Cardiac muscle cell (in vitro differentiated cells and primary cell): ENCODE measurements at regions not wholly inside any gene's neighbourhood (a gene's known extent, or its start where the extent isn't known, plus 50 kb on each side); places are given as distances from the start of the nearest gene placed in this dataset.
"Not testable (repeated sequence)": the region's sequence is repeated elsewhere in the genome, so short reads cannot be mapped to it uniquely, and the experiment has no call there.

Experiments
- DNase-seq, 2 donors: peaks; one replicate each; pipeline versions ENCODE4 v3.0.0 to v3.0.0-alpha.2; 2010 to 2017; ENCODE audit warnings: low read depth in 1 of 2, low spot score in 1 of 2
- H3K27ac ChIP-seq: fragments of 200-600 bp; sonication (generic); 2 replicates; pipeline ENCODE4 v1.5.1; 2016
- H3K27me3 ChIP-seq: fragments of 200-600 bp; sonication (generic); 2 replicates; pipeline ENCODE4 v1.6.0; 2016; ENCODE audit warnings: control low read depth
- H3K36me3 ChIP-seq: fragments of 200-600 bp; sonication (generic); 2 replicates; pipeline ENCODE4 v1.5.1; 2016; ENCODE audit warnings: control low read depth
- H3K4me1 ChIP-seq: fragments of 200-600 bp; sonication (generic); 2 replicates; pipeline ENCODE4 v1.8.1; 2017; ENCODE audit warnings: low read depth, mild to moderate bottlenecking, mixed run types
- H3K4me3 ChIP-seq: fragments of 200-600 bp; sonication (generic); 2 replicates; pipeline ENCODE4 v1.5.1; 2016; ENCODE audit warnings: mild to moderate bottlenecking
- H3K9me3 ChIP-seq: fragments of 200-600 bp; sonication (generic); 2 replicates; pipeline ENCODE4 v1.5.1; 2017; ENCODE audit warnings: low read depth, mild to moderate bottlenecking, control low read depth
- TF ChIP-seq, protein P1 (sequence below): IDR thresholded peaks from 2 replicates; pipeline ENCODE4 v1.5.1; 2012; ENCODE audit warnings: low read depth, mild to moderate bottlenecking, low read length

DNA sequence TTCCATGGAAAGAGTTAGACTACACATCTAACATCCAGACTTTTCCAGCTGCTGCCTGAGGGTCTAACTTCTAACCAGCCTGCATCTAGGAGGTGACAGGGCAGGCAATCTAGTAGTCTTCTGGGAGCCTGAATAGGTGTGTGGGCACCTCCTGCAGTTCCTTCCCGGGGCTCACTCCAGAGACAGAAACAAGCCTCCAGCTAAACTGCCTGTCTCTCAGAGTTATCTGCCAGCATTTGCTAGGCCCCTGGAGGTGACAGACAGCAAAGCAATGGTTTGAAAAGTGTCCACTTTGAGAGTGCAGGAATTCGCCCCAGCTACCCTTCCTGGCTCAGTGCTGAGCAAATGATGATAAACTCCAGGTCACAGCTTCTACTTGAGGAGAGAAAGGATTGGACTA is 240.5 kb upstream of the PRSS16 start:
- no peaks in the 10 kb centered on the region for H3K27me3 ChIP-seq
- H3K27ac ChIP-seq: peak overlapping the region; percentile 11
- H3K36me3 ChIP-seq: no peaks in the 10 kb centered on the region
- no peak overlapping the region for H3K4me3 ChIP-seq
- TF ChIP-seq, protein P1, sequence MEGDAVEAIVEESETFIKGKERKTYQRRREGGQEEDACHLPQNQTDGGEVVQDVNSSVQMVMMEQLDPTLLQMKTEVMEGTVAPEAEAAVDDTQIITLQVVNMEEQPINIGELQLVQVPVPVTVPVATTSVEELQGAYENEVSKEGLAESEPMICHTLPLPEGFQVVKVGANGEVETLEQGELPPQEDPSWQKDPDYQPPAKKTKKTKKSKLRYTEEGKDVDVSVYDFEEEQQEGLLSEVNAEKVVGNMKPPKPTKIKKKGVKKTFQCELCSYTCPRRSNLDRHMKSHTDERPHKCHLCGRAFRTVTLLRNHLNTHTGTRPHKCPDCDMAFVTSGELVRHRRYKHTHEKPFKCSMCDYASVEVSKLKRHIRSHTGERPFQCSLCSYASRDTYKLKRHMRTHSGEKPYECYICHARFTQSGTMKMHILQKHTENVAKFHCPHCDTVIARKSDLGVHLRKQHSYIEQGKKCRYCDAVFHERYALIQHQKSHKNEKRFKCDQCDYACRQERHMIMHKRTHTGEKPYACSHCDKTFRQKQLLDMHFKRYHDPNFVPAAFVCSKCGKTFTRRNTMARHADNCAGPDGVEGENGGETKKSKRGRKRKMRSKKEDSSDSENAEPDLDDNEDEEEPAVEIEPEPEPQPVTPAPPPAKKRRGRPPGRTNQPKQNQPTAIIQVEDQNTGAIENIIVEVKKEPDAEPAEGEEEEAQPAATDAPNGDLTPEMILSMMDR: no peak
- no peaks in the 10 kb centered on the region for H3K4me1 ChIP-seq
- DNase-seq: peak in 1 of 2 donors; percentile 34
- no peaks in the 10 kb centered on the region for H3K9me3 ChIP-seq

DNA sequence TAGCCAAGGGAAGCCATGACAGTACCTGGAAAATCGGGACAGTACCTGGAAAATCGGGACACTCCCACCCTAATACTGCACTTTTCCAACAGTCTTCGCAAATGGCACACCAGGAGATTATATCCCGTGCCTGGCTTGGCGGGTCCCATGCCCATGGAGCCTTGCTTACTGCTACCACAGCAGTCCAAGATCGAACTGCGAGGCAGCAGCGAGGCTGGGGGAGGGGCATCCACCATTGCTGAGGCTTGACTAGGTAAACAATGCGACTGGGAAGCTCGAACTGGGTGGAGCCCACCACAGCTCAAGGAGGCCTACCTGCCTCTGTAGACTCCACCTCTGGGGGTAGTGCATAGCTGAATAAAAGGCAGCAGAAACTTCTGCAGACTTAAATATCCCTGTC is 238.9 kb upstream of the PRSS16 start:
- H3K27me3 ChIP-seq, H3K27ac ChIP-seq, H3K9me3 ChIP-seq, H3K4me1 ChIP-seq, H3K4me3 ChIP-seq, DNase-seq, H3K36me3 ChIP-seq: not testable (repeated sequence)

DNA sequence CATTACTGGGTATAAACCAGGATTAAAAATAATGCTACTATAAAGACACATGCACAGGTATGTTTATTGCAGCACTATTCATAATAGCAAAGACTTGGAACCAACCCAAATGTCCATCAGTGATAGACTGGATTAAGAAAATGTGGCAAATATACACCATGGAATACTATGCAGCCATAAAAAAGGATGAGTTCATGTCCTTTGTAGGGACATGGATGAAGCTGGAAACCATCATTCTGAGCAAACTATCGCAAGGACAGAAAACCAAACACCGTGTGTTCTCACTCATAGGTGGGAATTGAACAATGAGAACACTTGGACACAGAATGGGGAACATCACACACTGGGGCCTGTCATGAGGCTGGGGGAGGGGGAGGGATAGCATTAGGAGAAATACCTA is 233.4 kb upstream of the PRSS16 start:
- H3K4me3 ChIP-seq, DNase-seq, H3K27me3 ChIP-seq, H3K36me3 ChIP-seq, H3K9me3 ChIP-seq, H3K27ac ChIP-seq, H3K4me1 ChIP-seq: not testable (repeated sequence)

DNA sequence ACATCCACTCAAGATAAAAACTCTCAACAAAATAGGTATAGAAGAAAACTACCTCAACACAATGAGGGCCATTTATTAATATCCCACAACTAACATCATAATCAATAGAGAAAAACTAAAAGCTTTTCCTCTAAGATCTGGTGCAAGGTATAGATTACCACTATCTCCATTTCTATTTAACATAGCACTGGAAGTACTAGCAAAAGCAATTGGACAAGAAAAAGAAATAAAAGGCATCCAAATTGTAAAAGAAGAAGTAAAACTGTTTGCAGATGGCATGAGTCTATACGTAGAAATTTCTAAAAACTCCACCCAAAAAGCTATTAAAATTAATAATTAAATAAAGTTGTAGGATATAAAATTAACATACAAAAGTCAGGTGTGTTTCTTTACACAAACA is 230.8 kb upstream of the PRSS16 start:
- Histone ChIP-seq H3K9me3 (no peaks in the 10 kb centered on the region), H3K27me3 (no peaks in the 10 kb centered on the region), H3K27ac (no peak overlapping the region), H3K4me3 (no peak overlapping the region), H3K36me3 (no peaks in the 10 kb centered on the region), H3K4me1 (peaks cover 8% of the 10 kb centered on the region)
- DNase-seq: no peak
- TF ChIP-seq, protein P1: no peak

DNA sequence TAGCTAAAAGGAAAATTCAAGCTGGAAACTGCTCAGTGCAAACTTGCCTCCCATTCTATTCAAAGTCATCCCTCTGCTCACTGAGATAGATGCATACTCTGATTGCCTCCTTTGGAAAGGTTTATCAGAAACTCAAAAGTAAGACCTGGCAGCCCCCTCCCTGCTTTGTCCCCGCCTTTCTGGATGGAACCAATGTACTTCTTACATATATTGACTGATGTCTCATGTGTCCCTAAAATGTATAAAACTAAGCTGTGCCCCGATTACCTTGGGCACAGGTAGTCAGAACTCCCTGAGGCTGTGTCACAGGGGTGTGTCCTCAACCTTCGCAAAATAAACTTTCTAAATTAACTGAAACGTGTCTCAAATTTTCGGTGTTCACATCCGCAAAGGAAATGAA is 229.1 kb upstream of the PRSS16 start:
- H3K4me3 ChIP-seq, H3K27me3 ChIP-seq, H3K27ac ChIP-seq, H3K36me3 ChIP-seq, H3K4me1 ChIP-seq, H3K9me3 ChIP-seq, DNase-seq: not testable (repeated sequence)

DNA sequence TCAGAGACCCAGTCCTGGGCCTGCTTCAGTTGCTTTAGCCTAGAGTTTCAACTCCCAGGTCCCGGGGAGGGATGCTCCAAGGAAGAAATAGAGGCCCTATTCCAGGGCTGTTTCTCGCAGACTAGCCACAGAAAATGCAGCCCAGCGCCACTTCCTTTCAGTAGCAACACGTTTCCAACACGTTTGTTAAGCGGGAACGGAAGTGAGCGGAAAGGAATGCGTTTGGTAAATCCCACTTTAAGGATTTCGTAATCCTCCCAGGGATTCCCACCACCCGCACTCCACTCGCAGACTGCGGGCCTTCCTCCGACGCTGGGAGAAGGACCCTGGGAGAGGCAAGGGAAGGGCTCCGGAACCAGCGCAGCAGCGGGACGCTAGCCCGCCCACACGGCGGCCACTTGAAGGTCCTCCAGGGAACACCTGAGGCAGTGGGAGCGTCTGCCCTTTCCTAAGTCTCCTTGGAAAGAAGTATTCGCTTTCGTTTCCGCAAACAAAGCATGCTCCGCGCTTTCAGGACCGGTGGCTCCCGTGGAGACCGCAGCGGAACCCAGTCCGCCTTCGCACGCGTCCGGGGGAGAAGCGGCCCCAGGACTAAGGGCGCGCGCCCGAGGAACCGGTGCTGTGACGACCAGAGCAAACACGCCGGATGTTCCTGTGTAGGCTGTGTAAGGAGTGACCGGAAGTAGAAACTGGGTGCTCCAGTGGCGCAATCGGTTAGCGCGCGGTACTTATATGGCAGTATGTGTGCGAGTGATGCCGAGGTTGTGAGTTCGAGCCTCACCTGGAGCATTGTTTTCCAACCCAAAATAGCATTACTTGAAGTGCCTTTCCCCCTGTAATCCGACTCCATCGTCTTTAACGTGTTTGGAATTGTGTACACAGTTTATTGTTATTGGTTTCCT is 227.6 kb upstream of the PRSS16 start:
- no peaks in the 10 kb centered on the region for H3K9me3 ChIP-seq
- H3K36me3 ChIP-seq: no peaks in the 10 kb centered on the region
- DNase-seq: peak; percentile 82 to 97
- peak overlapping the region; percentile 67 for H3K4me3 ChIP-seq
- TF ChIP-seq, protein P1: no peak
- no peaks in the 10 kb centered on the region for H3K27me3 ChIP-seq
- peak overlapping the region; percentile 98 for H3K27ac ChIP-seq
- H3K4me1 ChIP-seq: peaks cover 8% of the 10 kb centered on the region

DNA sequence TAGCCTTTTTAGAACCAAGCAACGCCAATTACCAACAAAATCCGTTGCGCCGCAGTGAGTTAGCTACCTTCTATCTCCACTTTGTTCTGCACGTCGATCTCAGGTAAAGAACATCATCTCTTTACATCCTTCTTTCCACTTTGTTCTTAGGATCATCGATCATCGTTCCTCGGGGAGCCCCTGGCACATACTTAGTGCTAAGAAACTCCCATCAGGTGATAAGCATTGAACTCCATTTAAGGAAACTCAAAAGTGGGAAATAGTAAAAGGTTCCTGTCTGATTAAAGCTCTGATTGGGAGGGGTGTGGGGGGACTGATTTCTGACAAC is 227.0 kb upstream of the PRSS16 start:
- Histone ChIP-seq H3K4me3 (peak overlapping the region; percentile 67), H3K4me1 (peaks cover 8% of the 10 kb centered on the region), H3K9me3 (no peaks in the 10 kb centered on the region), H3K36me3 (no peaks in the 10 kb centered on the region), H3K27ac (peak overlapping the region; percentile 98), H3K27me3 (no peaks in the 10 kb centered on the region)
- no peak for DNase-seq
- TF ChIP-seq, protein P1: no peak
